PC-9 (cell line): ENCODE measurements at regions not wholly inside any gene's neighbourhood (a gene's known extent, or its start where the extent isn't known, plus 50 kb on each side); places are given as distances from the start of the nearest gene placed in this dataset.

ENCODE experiments used
- EZH2 ChIP-seq: fragments of 200-600 bp; sonication (generic); IDR thresholded peaks from 2 replicates; pipeline ENCODE4 v1.8.0; 2017; ENCODE audit warnings: antibody characterized with exemption, low read depth
- TF ChIP-seq, protein P1 (sequence below): fragments of 200-600 bp; sonication (generic); conservative IDR thresholded peaks from 2 replicates; pipeline ENCODE4 v1.6.1; 2017; ENCODE audit warnings: mixed run types, antibody characterized with exemption, mild to moderate bottlenecking, moderate library complexity

GRCh38 chr4:95939141-95939540, 99.2 kb downstream of the PDHA2 start:
- TF ChIP-seq EZH2: no peak
- TF ChIP-seq, protein P1, sequence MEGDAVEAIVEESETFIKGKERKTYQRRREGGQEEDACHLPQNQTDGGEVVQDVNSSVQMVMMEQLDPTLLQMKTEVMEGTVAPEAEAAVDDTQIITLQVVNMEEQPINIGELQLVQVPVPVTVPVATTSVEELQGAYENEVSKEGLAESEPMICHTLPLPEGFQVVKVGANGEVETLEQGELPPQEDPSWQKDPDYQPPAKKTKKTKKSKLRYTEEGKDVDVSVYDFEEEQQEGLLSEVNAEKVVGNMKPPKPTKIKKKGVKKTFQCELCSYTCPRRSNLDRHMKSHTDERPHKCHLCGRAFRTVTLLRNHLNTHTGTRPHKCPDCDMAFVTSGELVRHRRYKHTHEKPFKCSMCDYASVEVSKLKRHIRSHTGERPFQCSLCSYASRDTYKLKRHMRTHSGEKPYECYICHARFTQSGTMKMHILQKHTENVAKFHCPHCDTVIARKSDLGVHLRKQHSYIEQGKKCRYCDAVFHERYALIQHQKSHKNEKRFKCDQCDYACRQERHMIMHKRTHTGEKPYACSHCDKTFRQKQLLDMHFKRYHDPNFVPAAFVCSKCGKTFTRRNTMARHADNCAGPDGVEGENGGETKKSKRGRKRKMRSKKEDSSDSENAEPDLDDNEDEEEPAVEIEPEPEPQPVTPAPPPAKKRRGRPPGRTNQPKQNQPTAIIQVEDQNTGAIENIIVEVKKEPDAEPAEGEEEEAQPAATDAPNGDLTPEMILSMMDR: no peak
